Pons (tissue), 1 donor: ENCODE measurements at regions not wholly inside any gene's neighbourhood (a gene's known extent, or its start where the extent isn't known, plus 50 kb on each side); places are given as distances from the start of the nearest gene placed in this dataset.

Experiments used
- DNase-seq: peaks from one replicate; pipeline ENCODE4 v3.0.0-alpha.2; 2016; ENCODE audit warnings: low spot score

GRCh38 chr4:14446904-14447303 is 555.4 kb upstream of the CPEB2 start:
- DNase-seq, result no peak

DNA sequence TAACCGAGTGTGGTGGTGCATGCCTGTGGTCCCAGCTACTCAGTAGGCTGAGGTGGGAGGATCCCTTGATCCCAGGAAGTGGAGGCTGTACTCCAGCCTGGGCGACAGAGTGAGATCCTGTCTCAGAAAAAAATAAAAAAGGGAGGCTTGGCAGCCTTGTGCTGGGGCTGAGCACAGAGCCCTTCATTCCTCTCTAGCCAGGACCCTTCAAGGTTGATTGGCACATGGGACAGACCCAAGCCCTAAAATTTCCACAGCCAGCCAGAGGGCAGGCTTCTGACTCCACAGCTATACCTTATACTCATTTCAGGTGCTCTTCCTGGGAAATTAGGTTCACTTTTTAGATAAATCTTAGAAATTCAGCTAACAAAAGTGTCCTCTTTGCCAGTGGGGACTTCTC is 553.0 kb upstream of the CPEB2 start:
- no peak for DNase-seq

DNA sequence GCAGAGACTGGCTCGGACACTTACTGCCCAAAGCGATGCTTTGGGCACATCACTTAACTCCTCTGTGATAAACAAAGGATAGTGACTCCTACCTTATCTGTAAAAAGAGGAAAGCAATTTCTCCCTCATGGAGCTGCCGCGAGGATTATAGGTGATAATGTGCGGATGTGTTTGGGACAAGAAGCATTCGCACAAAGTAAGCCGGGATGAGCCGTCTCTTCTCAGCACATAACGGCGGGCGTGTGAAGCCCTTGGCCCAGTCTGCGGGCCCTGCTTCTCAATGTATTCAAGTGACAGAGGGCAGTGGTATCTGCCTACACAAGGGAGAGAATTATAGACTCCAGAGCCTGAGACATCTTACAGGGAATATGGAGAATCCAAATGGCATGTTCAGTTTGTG is 550.3 kb upstream of the CPEB2 start:
- no peak for DNase-seq

- DNase-seq, result no peak
Measured at GRCh38 chr4:14452764-14453163, 549.5 kb upstream of the CPEB2 start.

DNA sequence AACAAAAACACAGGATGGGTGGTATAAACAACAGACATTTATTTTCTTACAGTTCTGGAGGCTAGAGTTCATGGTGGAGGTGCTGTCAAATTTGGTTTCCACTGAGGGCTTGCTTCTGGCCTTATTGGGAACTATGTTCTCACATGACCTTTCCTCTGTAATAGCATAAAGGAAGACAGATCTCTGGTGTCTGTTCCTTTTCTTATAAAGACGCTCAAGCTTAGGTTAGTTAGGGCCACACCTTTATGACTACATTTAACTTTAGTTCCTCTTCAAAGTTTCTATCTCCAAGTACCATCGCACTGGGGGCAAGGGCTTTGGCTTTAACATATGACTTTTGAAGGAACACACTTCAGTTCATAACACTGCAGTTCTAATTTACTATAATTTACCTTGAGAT is 543.8 kb upstream of the CPEB2 start:
- DNase-seq, result no peak

GRCh38 chr4:14465057-14465456 is 537.2 kb upstream of the CPEB2 start:
- no peak for DNase-seq

GRCh38 chr4:14465507-14465906 is 536.8 kb upstream of the CPEB2 start:
- no peak for DNase-seq

DNA sequence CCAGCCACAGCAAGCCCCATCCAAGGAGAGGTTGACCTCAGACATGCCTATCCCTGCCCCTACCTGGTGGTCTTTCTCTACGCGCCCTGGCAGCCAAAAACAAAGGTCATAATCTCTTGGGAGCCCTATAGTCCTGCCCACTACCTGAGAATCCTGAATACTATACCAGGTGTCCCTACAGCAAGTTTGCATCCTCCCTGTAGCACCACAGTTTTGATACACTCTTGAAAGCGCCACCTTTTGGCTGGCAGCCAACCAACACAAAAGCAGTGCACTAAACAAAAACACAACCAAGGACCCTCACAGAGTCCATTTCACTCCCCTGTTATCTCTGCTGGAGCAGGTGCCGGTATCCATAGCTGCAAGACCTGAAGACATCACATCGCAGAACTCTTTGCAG is 523.8 kb upstream of the CPEB2 start:
- DNase-seq, result no peak

- DNase-seq, result no peak
Measured at GRCh38 chr4:14496408-14496807, 505.9 kb upstream of the CPEB2 start.

GRCh38 chr4:14496969-14497368 is 505.3 kb upstream of the CPEB2 start:
- no peak for DNase-seq

GRCh38 chr4:14504162-14504561 is 498.1 kb upstream of the CPEB2 start:
- no peak for DNase-seq

DNA sequence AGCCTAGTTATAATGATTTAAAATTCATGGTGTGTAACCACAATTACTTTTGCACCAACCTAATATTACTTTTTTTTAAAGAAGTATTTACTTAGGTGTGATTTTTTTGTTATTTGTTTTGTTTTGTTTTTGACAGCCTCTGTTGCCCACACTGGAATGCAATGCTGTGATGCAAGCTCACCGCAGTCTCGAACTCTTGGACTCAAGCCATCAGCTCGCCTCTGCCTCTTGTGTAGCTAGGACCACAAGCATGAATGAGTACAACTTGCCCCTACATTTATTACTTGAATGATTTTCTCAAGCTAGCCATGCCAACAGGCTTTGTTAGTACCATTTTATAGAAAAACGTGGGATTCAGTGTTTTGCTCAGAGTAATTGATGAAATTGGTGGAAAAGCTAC is 488.8 kb upstream of the CPEB2 start:
- DNase-seq, result no peak

- no peak for DNase-seq
Measured at GRCh38 chr4:14515556-14515955, 486.7 kb upstream of the CPEB2 start.

- DNase-seq, result peak; percentile 32
Measured at GRCh38 chr4:14518136-14518535, 484.1 kb upstream of the CPEB2 start.

DNA sequence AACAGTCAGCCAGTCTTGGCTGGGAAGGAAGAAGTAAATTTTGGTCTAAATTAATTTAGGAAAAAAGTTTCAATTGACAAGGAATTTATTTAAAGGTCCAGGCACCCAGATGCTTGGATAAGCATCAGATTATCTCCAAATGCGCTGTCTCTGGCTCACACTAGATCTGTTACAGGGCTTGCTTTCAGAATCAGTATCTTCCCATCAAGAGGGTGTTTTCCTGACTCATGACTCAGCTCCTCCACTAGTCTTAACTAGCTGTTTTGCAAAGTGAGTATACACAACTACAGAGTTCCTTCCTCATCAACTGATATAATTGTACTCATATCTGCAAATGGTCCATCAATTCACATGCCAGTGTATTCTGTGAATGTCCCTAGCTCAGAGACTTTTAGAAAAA is 482.1 kb upstream of the CPEB2 start:
- DNase-seq, result no peak

DNA sequence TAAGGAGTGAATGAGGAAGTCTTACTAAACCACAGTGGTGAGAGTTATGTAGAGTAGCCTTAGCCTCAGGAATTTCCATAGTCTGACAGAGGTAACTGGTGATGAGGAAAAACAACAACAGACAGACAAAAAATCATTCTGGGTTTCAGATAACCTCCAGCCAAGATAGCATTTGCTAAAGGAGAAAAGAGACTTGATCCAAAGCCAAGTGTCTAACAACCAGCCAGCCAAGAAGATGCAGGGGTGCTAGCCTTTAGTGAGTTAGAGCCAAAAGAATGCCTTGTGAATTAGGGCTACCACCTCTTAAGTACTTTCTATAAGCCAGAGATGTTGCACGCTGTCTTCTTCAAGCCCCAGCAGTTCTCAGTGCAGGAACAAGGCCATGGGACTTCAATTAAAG is 478.0 kb upstream of the CPEB2 start:
- no peak for DNase-seq

- no peak for DNase-seq
Measured at GRCh38 chr4:14528918-14529317, 473.4 kb upstream of the CPEB2 start.

- DNase-seq, result no peak
Measured at GRCh38 chr4:14529653-14530052, 472.6 kb upstream of the CPEB2 start.

- DNase-seq, result no peak
Measured at GRCh38 chr4:14532436-14532835, 469.8 kb upstream of the CPEB2 start.

GRCh38 chr4:14539246-14539645 is 463.0 kb upstream of the CPEB2 start:
- DNase-seq, result no peak

GRCh38 chr4:14545163-14545562 is 457.1 kb upstream of the CPEB2 start:
- no peak for DNase-seq

DNA sequence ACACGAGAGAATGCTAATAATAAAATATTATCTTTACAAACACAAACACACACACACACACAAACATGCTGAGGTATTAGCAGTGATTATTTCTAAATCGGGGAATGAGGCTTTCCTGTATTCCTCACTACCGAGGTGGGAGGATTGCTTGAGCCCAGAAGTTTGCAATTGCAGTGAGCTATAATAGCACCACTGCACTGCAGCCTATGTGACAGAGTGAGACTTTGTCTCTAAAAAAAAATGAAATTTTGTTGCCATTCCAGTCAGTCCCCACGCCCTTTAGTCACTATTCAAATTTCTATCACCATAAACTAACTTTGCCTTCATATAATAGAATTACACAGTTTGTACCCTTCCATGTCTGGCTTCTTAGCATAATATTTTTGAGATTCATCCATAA is 456.5 kb upstream of the CPEB2 start:
- DNase-seq, result no peak

- no peak for DNase-seq
Measured at GRCh38 chr4:14552119-14552518, 450.2 kb upstream of the CPEB2 start.

DNA sequence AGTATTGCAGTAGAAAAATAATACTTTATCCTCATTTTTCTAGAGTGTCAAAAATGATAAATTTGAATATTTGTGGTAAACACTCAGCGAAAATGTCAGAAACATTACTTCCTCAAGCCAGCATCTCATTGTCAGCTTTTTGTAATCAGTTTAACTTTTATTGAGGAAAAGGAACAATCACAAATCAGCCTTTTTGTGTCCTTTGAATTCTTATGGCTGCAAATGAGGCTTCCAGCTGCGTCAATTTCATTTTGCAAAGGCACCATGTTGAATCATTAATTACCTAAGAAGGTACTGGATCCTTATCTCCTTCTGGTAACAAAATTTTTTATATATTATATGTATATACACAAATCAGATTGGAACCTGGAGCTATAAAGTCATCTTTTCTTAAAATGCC is 442.6 kb upstream of the CPEB2 start:
- DNase-seq, result no peak

- no peak for DNase-seq
Measured at GRCh38 chr4:14560577-14560976, 441.7 kb upstream of the CPEB2 start.
